NCI-H2107 treated with DMSO at 0.1 percent for 48 hours (cell line): ENCODE measurements at regions not wholly inside any gene's neighbourhood (a gene's known extent, or its start where the extent isn't known, plus 50 kb on each side); places are given as distances from the start of the nearest gene placed in this dataset.
"Not testable (repeated sequence)": the region's sequence is repeated elsewhere in the genome, so short reads cannot be mapped to it uniquely, and the experiment has no call there.

ENCODE experiments used
- DNase-seq: peaks from one replicate; lab custom pipeline; 2025; ENCODE audit not compliant: unreplicated experiment; lab: John Stamatoyannopoulos, UW

DNA sequence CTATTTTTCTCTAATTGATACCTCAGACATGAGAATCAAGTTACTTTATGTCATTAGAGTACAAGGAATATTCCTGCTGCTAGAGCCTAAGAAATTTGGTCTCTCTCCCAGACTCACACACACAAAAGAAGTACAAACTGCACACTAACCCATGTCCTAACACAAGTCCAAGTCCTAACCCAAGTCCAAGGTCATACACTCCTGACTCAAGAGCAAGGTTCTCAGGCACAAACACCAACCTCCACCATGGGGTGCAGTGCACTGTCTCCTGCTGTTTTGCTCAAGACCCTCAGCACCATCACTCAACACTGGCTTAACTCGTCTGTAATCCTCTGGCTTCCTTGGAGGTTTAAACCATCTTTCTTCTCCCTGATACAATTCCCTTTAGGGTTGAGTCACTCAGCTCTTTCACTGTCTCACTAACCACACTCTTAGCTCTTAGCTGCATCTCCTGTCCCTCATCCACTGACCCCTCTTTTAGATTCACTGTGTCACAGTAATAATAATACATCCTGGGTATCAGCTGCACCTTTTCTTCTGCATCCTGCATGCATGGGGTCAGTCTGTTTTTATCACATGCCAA, 129.8 kb downstream of the BCL2L11 start:
- no peak for DNase-seq

DNA sequence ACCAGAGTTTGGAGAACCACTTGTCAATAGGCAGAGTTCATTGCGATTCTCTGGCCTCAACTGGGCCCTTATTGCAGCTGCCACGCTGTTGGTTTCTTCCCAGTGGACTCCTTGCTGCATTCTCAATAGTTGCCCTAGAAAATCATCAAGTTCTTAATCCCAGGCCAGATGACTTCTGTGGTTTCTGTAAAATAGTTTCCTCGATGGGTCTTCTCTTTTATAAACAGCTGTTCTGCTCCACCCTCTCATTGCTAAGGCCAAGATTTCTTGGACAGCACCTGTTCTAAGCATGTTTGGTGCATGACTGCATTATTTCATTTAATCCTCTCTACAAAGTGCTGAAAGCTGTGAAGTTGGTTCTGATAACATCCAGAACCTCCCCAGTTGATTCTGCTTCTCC, 131.0 kb downstream of the BCL2L11 start:
- no peak for DNase-seq

DNA sequence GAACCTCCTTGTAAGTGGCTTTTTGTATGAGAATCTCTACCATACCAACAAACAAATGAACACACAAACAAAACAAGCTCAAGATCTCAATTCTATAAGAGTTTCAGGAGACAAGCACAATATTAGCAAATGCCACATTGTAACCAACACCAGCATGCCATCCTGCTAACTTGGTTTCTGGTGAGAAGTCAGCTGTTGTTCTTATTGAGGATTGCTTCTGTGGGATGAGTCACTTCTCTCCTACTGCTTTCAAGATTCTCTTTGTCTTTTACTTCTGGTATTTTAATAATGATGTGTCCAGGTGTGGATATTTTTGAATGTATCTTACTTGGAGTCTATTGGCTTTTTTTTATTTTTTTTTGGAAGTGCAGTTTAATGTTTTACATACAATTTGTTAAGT, 131.7 kb downstream of the BCL2L11 start:
- no peak for DNase-seq

DNA sequence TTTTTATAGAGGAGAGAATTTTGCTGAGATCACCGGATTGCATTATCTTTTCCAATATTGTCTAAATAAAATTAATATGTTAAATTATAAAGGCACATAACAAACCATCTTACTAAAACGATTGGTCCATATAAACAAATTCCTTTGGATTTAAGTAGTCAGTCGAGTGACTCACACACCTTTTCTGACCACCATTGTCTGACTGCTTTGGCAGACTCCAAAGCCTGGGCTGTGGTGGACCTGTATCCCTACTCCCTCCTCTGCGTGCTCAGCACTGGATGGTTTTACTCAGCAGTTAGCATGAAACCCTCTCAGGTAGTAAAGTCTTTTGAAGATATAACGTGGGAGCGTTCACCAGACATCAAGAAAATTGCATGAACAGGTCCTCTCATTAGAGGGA, 134.2 kb downstream of the BCL2L11 start:
- not testable (repeated sequence) for DNase-seq

DNA sequence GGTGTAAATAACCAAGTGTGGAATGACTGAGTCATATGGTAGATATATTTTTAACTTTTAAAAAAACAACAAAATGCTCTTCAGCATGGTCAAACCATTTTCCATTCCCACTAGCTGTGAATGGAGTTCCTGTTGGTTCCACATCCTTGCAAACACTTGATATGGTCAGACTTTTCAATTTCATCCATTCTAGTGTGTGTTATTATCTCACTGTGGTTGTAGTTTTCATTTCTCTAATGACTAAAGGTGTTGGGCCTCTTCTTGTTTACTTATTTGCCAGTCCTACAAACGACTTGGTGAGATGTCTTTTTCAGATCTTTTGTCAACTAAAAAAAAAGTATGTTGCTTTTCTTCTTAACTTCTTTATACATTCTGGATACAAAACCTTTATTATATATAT, 135.9 kb downstream of the BCL2L11 start:
- DNase-seq = not testable (repeated sequence)

DNA sequence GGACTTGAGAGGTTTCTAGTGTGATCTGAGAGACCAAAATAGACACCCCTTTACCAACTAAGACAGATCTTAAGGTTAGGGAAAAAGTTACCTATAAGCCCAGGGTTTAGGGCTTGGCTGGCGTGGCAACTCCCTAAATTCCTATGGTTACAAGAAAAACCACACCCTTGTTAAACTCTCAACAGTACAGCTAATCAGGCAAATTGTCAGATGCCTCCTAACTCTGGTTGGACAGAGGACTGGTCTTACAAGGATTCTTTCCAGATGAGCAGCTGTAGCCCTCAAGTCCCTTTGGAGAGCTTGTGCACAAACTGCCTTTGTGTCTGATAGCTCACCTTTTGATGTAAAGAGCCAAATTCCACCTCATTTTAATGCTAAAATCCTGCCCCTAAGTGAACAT, 136.9 kb downstream of the BCL2L11 start:
- not testable (repeated sequence) for DNase-seq

DNA sequence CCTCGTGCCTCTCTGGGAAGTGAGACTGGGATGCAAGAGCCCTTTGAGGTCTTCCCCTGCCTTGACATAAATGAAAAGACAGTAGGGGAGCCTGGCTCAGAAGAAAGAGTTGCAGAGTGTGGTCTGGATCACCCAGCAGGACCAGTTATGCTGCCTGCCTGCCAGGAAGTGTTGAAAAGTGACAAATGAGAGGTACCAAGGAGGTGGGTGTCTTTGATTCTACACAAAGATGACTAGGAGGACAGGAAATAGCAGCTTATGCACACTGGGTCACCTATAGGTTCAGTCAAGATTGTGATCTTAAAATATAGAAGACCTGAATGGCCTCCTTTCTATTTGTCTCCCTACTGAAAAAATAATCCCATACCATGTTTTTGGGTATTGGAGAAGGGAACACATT, 137.6 kb downstream of the BCL2L11 start:
- DNase-seq = not testable (repeated sequence)

DNA sequence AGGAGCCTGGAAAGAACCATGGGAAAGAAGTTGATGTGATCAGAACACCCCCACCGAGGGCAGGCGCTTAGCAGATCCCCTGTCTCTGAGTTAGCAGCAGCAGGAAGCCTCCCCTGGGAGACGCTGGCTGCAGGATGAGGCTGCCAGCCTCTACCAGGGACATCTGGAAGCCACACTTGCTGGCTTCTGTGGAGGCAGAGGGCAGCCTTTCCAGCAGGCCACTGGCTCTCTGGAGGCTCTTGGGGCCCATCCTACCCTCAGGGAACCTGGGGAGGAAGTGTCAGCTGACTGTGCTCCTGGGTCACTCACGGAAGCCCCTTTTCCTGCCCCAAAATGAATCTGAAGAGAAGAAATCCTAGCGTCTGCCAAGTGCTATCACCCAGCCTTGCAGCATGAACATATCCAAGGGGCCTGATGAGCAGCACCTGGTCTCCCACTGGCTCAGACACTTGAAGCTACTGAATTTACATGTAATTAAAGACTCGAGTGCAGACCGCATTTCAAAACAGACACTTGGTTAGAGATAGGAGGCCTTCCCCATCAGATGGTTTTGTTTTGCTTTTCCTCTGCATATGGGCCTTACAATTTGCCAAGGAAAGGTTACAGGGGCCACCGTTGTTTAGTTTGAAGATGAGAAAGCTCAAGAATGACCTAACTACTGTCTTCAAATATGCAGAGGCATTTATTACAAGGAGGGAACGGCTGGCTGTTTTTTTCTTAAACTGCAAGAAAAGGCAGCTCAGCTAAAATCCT, 142.1 kb downstream of the BCL2L11 start:
- not testable (repeated sequence) for DNase-seq

DNA sequence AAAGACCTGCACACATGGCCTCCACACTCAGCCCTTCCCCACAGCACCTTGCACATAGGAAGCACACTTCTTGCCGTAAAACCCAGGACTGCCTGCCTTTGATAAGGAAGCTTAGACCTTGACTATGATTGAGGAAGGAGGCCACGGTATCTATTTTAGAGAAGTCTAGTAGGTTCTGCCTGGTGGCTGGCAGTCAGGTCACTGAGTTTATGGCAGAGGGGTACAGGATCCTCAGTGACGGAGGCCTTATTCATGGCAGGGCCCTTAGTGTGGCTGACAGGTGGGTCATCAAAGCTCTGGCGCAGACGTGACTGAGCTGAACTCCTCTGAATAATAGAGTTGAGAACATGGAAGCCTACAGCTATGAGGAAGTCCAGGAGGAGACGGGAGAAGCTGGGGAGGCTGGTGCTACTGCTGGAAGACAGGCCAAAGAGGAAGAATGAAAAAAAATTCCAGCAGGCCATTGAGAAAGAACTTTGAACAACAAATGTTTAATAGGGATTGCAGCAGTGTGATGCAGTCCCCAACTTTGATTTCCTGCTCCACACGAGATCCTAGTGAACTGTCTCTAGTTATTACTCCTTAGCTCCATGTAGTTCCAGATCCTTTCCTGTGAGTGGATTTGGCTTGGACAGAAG, 142.8 kb downstream of the BCL2L11 start:
- DNase-seq = not testable (repeated sequence)

DNA sequence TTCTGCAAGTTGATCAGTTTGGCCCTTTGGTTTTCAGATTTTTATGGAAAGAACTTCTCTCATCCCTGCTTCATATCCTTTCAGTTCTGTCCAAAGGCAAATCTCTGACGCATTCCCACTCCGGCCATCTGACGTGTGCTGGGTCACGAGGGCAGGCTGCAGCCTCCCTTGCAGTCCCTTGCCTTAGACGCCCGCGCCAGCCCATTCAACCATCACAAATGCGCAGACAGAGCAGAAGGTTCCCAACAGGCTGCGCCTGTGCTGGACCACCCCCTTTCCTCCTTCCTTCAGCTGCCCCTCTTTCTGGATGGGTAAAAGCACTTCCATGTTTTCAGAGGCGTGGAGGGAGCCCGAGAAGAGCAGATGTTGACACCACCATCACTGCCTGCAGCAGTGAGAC, 144.2 kb downstream of the BCL2L11 start:
- not testable (repeated sequence) for DNase-seq

DNA sequence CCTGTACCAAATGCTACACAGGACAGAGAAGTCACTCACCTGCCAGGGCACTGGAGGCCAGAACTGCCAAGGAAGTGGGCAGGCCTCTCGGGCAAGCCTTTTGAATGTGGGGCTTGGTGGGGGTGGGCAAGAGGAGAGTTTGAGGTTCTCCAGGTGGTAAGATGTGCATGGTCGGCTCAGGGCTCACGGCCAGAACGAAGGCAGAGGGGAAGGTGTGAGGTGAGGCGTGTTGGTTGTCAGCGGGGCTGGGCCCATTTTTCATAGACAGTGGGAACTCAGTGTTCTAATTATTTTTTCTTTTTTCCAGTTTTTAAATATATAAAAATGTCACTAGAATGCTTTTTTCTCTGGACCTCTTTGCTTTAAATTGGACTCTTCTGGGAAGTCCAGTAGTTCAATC, 145.8 kb downstream of the BCL2L11 start:
- not testable (repeated sequence) for DNase-seq

DNA sequence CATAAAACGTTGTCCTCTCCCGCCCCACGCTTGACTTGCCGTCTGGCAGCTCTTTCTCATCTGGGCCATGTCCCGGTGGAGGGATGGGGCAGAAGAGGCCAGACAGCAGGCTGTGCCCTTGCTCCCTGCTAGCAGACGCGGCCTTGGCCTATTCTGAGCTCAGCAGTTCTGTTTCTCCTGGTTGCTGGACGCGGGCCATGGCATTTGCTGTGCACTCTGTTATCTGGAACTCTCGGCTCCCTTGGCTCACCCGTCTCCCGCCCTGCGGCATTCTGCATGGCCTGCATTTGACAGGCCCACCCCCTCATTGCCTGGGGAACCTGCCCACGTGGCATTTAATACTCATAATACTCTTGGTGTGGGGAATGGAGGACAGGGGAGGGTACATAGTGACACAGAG, 146.3 kb downstream of the BCL2L11 start:
- not testable (repeated sequence) for DNase-seq

DNA sequence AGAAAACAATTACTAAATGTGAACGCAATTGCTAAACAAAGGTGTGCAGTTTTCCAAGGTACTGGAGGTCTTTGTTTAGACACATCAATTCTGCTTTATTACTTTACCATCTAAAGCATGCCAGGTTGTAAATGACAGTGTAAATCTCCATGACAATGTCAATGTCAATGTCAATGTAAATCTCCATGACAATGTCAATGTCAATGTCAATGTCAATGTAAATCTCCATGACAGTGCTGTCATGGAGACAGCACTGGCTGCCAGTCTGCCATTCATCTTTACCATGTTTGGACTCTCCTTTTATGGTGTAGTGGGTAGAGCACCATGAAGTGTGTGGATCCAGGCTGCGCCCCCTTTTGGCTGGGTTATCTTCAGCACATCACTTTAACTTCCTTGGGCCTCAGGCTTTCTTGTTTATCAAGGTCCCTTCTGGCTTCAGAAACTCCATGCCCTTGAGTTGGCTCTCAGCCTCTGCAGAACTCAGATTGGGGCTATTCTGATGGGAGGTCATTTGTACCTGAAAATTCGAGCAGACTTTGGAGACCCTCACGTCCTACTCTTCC, 149.1 kb downstream of the BCL2L11 start:
- DNase-seq = not testable (repeated sequence)

DNA sequence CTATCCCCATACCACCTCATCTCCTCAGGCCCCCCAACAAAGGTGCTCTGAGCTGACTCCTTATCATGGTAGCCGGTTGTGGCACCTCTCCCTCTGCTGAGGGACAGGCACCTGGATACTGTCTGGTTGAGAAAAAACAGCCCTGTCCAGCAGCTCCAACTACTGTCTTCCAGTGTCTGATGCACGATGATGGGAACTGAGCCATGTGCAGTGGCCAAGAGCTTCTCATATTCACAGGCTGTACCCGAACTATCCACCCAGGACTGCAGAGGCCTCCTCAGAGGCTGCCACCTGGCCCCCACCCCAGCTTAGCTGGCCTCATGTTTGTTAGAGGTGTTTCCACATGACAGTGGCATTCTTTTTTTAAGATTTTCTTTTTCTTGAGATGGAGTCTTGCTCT, 149.9 kb downstream of the BCL2L11 start:
- DNase-seq = not testable (repeated sequence)

DNA sequence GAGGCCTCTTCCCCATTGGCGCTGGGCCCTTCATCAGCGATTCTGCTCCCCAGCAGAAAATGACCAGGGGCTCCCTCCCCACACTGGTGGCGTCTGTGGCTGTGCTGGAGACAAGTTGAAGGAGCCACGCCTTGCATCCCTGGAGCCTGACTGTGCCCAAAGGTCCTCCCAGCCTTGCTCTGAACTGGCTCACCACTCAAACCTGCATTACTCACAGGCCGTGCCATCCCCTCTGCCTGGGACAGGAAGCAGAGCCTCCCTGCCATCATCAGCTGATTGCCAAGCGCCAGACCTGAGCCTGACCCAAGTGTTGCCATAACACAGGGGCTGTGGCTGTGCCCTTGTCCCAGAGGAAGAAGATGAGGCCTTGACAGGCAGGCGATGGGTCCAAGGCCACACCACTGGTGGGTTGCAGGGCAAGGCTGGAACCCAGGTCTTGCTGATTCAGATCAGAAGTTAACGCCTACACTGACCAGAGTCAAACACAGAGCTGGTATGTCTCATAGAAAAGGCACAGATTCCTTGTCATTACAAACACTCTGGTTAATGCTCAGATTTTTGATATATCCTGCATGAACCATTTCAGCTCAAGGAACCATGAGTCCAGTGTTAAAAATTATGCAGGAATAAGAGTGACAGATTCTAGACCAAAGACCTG, 151.1 kb downstream of the BCL2L11 start:
- DNase-seq = not testable (repeated sequence)

DNA sequence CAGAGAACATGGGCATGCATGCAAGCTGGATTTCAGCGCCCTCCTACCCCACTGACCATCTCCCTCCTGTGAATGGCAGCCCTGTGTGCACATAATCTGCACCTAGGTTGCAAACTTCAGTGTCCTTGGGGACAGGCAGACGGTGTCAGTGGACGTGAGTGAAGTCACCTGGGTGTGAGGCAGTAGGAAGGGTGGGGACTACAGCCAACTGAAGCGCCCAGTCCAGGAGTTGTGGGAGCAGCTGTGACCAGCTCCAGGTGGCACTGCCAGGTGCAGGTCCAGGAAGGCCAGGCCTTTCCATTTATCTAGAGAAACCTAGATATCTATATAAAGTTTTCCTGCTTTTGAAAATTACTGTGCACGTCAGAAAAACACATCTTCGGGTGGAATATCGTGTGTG, 152.3 kb downstream of the BCL2L11 start:
- not testable (repeated sequence) for DNase-seq

DNA sequence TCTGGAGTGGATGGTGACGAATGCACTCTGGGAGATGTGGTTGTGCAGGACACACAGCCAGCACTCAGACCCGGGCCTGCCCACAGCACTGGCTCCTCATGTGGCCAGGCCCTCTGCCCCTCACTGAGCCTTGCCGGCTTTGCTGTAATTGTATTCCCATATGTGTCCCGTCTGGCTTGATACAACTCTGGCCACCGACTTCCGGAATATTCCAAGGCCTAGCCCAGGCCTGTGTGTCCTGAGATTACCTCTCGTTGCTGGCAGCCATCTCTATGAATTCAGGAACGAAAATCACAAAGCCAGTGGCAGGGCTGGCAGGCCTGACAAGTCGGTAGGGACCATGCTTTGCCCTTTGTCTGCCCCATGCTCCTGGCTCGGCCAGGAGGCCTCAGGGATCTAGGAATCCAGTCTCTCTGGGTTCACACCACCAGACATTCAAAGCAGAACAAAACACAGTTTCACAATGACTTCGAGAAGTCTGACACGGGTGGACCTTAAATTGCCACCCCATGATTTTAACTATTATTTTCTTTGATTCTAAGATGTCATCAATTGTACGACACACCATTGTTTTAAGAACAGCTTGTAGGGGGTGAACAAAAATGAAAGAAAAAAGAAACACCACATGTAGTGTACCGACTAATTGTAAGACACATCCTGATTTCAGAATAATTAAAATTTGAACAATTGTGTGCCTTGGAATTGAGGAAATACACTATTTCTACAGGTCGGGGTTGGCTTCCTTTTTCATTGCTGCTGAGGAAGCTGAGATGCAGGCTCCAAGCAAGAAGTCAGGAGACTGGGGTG, 154.5 kb downstream of the BCL2L11 start:
- not testable (repeated sequence) for DNase-seq

DNA sequence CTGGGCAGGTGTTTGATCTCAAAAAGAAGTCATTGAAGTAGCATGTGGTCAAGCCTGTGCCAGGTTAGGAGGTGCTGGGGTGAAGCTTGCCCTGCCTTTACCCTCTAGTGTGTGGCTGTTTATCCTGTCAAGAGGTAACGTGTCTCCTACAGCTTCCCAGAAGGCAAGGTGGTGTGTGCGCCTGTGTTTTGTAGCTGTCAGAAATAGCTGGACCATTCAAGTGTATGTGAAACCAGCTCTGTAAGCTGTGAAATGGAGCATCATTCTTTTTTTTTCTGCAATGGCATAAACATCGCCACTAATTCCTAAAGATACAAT, 155.1 kb downstream of the BCL2L11 start:
- DNase-seq = not testable (repeated sequence)

DNA sequence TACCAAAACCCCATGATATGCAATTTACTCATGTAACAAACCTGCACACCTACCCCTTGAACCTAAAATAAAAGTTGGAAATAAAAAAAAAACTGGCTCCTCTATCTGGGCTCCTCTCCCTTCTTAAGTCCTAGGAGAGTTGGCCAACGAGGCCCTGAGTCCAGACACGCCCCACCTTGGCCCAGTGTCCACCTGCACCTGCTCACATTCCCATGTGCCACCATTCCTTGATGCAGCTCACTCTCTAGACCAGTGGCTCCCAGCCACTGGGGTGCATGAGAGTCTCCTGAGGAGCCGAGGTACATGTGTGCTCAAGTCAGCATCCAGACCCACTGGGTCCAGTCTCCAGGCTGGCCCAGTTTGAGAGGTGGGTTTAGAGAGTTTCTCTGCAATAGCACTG, 157.4 kb downstream of the BCL2L11 start:
- not testable (repeated sequence) for DNase-seq

DNA sequence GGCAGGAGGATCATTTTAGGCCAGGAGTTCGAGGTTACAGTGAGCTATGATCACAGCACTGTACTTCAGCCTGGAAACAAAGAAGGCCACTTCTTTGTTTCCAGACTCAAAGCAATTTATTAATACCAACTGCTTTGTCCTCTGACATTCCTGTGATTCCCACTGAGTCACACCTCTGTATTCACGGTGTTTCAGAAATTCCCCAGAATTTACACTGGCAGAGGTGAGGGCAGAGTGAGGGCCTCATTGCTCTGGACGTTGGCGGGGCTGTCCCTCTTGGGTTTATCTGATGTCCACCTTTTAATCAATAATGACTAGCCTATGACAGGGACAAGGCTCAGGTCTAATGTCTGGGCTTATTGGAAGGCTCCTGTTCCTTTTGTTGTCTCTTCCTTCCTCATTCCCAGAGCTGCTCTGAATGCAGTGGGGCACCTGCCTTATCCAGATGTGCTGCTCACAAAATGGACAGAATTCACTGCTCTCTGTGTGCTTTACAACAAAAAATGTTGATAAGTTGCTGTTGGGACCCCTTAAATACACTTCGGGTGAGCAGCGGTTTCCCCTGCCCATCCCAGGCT, 160.1 kb downstream of the BCL2L11 start:
- not testable (repeated sequence) for DNase-seq
